ENCODE measurements at regions not wholly inside any gene's neighbourhood (a gene's known extent, or its start where the extent isn't known, plus 50 kb on each side); places are given as distances from the start of the nearest gene placed in this dataset.

DNA sequence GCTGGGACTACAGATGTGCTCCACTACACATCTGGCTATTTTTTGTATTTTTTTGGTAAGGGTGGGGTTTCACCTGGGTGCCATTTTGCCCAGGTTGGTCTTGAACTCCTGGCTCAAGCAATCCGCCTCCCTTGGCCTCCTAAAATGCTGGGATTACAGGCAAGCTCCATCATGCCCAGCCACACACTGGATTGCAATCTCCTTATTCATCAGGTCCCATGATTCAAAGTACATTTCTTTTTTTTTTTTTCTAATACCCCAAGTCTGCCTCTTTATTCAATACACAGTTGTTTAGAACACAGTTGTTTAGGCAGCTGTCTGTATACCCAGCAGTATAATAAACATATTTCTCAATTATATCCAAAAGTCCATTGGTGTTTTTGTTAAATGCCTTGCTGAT lies 130.3 kb upstream of the ARSJ start:
- Histone ChIP-seq H3K36me3 (ENCODE audit: insufficient read depth, insufficient read length, low read length) (no peaks in the 10 kb centered on the region), H3K4me3 (ENCODE audit: insufficient read length, low read depth) (no peak overlapping the region), H3K9me3 (ENCODE audit: insufficient read depth, low read length) (no peaks in the 10 kb centered on the region), H3K9ac (ENCODE audit: insufficient read length, low read depth) (no peak overlapping the region), H3K4me1 (ENCODE audit: insufficient read depth, insufficient read length) (no peaks in the 10 kb centered on the region), H3K27me3 (ENCODE audit: insufficient read depth, insufficient read length) (no peaks in the 10 kb centered on the region)
- DNase-seq (ENCODE audit: low read depth, low spot score): no peak
- no peak for TF ChIP-seq SUZ12 (IDR thresholded peaks at IDR 0.05; ENCODE audit: extremely low read depth, insufficient read depth, insufficient read length)
- TF ChIP-seq ZNF274 (IDR thresholded peaks at IDR 0.05; ENCODE audit: low read depth, low read length): no peak
- TF ChIP-seq YY1 (IDR thresholded peaks at IDR 0.05; ENCODE audit: insufficient read depth, insufficient read length): no peak

- H3K27me3 ChIP-seq (ENCODE audit: insufficient read depth, insufficient read length): no peaks in the 10 kb centered on the region
- H3K9me3 ChIP-seq (ENCODE audit: insufficient read depth, low read length): no peaks in the 10 kb centered on the region
- no peaks in the 10 kb centered on the region for H3K4me1 ChIP-seq (ENCODE audit: insufficient read depth, insufficient read length)
- H3K9ac ChIP-seq (ENCODE audit: insufficient read length, low read depth): no peak overlapping the region
- no peak overlapping the region for H3K4me3 ChIP-seq (ENCODE audit: insufficient read length, low read depth)
- TF ChIP-seq ZNF274 (IDR thresholded peaks at IDR 0.05; ENCODE audit: low read depth, low read length) (no peak), SUZ12 (IDR thresholded peaks at IDR 0.05; ENCODE audit: extremely low read depth, insufficient read depth, insufficient read length) (no peak), YY1 (IDR thresholded peaks at IDR 0.05; ENCODE audit: insufficient read depth, insufficient read length) (no peak)
- DNase-seq (ENCODE audit: low read depth, low spot score): no peak
- no peaks in the 10 kb centered on the region for H3K36me3 ChIP-seq (ENCODE audit: insufficient read depth, insufficient read length, low read length)
Measured at GRCh38 chr4:114115526-114115925, 136.1 kb upstream of the ARSJ start.

DNA sequence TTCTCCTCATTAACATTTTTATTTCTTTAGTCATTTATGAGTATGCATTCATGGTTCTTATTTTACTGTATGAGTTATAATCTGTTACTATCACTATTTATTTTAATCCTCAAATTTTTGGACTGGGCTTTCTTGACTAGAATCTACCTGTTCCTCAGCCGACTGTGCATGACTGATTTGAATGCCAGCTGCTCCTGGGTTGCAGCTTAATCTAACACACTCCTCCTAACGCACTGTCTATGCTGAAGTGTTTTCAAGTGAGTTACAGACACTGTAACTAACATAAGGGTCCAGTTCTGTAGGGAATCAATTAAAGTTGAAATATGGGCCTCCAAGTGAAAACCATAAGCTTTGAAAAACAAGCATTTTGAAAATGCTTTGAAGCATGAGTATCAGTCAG lies 137.4 kb upstream of the ARSJ start:
- H3K9ac ChIP-seq (ENCODE audit: insufficient read length, low read depth): no peak overlapping the region
- no peaks in the 10 kb centered on the region for H3K27me3 ChIP-seq (ENCODE audit: insufficient read depth, insufficient read length)
- H3K4me3 ChIP-seq (ENCODE audit: insufficient read length, low read depth): no peak overlapping the region
- DNase-seq (ENCODE audit: low read depth, low spot score): no peak
- no peaks in the 10 kb centered on the region for H3K4me1 ChIP-seq (ENCODE audit: insufficient read depth, insufficient read length)
- TF ChIP-seq YY1 (IDR thresholded peaks at IDR 0.05; ENCODE audit: insufficient read depth, insufficient read length) (no peak), SUZ12 (IDR thresholded peaks at IDR 0.05; ENCODE audit: extremely low read depth, insufficient read depth, insufficient read length) (no peak), ZNF274 (IDR thresholded peaks at IDR 0.05; ENCODE audit: low read depth, low read length) (no peak)
- no peaks in the 10 kb centered on the region for H3K9me3 ChIP-seq (ENCODE audit: insufficient read depth, low read length)
- H3K36me3 ChIP-seq (ENCODE audit: insufficient read depth, insufficient read length, low read length): no peaks in the 10 kb centered on the region

- no peak for TF ChIP-seq YY1 (IDR thresholded peaks at IDR 0.05; ENCODE audit: insufficient read depth, insufficient read length)
- no peak for TF ChIP-seq SUZ12 (IDR thresholded peaks at IDR 0.05; ENCODE audit: extremely low read depth, insufficient read depth, insufficient read length)
- no peak for TF ChIP-seq ZNF274 (IDR thresholded peaks at IDR 0.05; ENCODE audit: low read depth, low read length)
- Histone ChIP-seq H3K9ac (ENCODE audit: insufficient read length, low read depth) (no peak overlapping the region), H3K4me1 (ENCODE audit: insufficient read depth, insufficient read length) (no peaks in the 10 kb centered on the region), H3K36me3 (ENCODE audit: insufficient read depth, insufficient read length, low read length) (no peaks in the 10 kb centered on the region), H3K27me3 (ENCODE audit: insufficient read depth, insufficient read length) (no peaks in the 10 kb centered on the region), H3K4me3 (ENCODE audit: insufficient read length, low read depth) (no peak overlapping the region), H3K9me3 (ENCODE audit: insufficient read depth, low read length) (no peaks in the 10 kb centered on the region)
- DNase-seq (ENCODE audit: low read depth, low spot score): no peak
Measured at GRCh38 chr4:114121221-114121620, 141.8 kb upstream of the ARSJ start.

DNA sequence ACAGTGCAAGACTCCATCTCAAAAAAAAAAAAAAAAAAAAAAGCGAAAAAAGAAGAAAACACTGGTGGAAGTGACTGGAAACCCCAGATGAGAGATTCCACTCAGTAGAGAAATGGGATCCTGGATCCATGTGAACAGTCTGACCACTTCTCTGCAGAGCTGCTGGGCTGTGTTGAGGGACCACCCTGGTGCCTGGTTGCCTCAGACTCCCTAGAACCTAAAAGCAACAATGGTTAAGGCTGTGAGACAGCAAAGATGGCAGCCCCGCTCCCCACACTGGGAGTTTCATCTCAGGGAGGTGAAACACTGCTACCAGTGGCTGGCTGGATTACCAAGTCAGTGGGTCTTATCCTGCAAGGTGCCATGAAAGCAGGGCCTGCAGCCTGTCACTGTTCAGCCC lies 152.8 kb upstream of the ARSJ start:
- H3K36me3 ChIP-seq (ENCODE audit: insufficient read depth, insufficient read length, low read length): no peaks in the 10 kb centered on the region
- no peaks in the 10 kb centered on the region for H3K4me1 ChIP-seq (ENCODE audit: insufficient read depth, insufficient read length)
- DNase-seq (ENCODE audit: low read depth, low spot score): no peak
- no peak overlapping the region for H3K4me3 ChIP-seq (ENCODE audit: insufficient read length, low read depth)
- TF ChIP-seq ZNF274 (IDR thresholded peaks at IDR 0.05; ENCODE audit: low read depth, low read length) (no peak), SUZ12 (IDR thresholded peaks at IDR 0.05; ENCODE audit: extremely low read depth, insufficient read depth, insufficient read length) (no peak), YY1 (IDR thresholded peaks at IDR 0.05; ENCODE audit: insufficient read depth, insufficient read length) (no peak)
- no peaks in the 10 kb centered on the region for H3K27me3 ChIP-seq (ENCODE audit: insufficient read depth, insufficient read length)
- H3K9ac ChIP-seq (ENCODE audit: insufficient read length, low read depth): no peak overlapping the region
- no peaks in the 10 kb centered on the region for H3K9me3 ChIP-seq (ENCODE audit: insufficient read depth, low read length)

GRCh38 chr4:114132830-114133229 lies 153.4 kb upstream of the ARSJ start:
- H3K4me3 ChIP-seq (ENCODE audit: insufficient read length, low read depth): no peak overlapping the region
- no peak overlapping the region for H3K9ac ChIP-seq (ENCODE audit: insufficient read length, low read depth)
- H3K4me1 ChIP-seq (ENCODE audit: insufficient read depth, insufficient read length): no peaks in the 10 kb centered on the region
- H3K27me3 ChIP-seq (ENCODE audit: insufficient read depth, insufficient read length): no peaks in the 10 kb centered on the region
- no peak for TF ChIP-seq YY1 (IDR thresholded peaks at IDR 0.05; ENCODE audit: insufficient read depth, insufficient read length)
- TF ChIP-seq ZNF274 (IDR thresholded peaks at IDR 0.05; ENCODE audit: low read depth, low read length): no peak
- no peak for TF ChIP-seq SUZ12 (IDR thresholded peaks at IDR 0.05; ENCODE audit: extremely low read depth, insufficient read depth, insufficient read length)
- DNase-seq (ENCODE audit: low read depth, low spot score): no peak
- H3K36me3 ChIP-seq (ENCODE audit: insufficient read depth, insufficient read length, low read length): no peaks in the 10 kb centered on the region
- H3K9me3 ChIP-seq (ENCODE audit: insufficient read depth, low read length): no peaks in the 10 kb centered on the region

GRCh38 chr4:114136069-114136468 lies 156.6 kb upstream of the ARSJ start:
- Histone ChIP-seq H3K4me3 (ENCODE audit: insufficient read length, low read depth) (no peak overlapping the region), H3K9ac (ENCODE audit: insufficient read length, low read depth) (no peak overlapping the region), H3K27me3 (ENCODE audit: insufficient read depth, insufficient read length) (no peaks in the 10 kb centered on the region), H3K36me3 (ENCODE audit: insufficient read depth, insufficient read length, low read length) (no peaks in the 10 kb centered on the region), H3K4me1 (ENCODE audit: insufficient read depth, insufficient read length) (no peaks in the 10 kb centered on the region), H3K9me3 (ENCODE audit: insufficient read depth, low read length) (no peaks in the 10 kb centered on the region)
- TF ChIP-seq YY1 (IDR thresholded peaks at IDR 0.05; ENCODE audit: insufficient read depth, insufficient read length): no peak
- TF ChIP-seq SUZ12 (IDR thresholded peaks at IDR 0.05; ENCODE audit: extremely low read depth, insufficient read depth, insufficient read length): no peak
- TF ChIP-seq ZNF274 (IDR thresholded peaks at IDR 0.05; ENCODE audit: low read depth, low read length): no peak
- DNase-seq (ENCODE audit: low read depth, low spot score): no peak

- no peaks in the 10 kb centered on the region for H3K27me3 ChIP-seq (ENCODE audit: insufficient read depth, insufficient read length)
- H3K36me3 ChIP-seq (ENCODE audit: insufficient read depth, insufficient read length, low read length): no peaks in the 10 kb centered on the region
- no peaks in the 10 kb centered on the region for H3K4me1 ChIP-seq (ENCODE audit: insufficient read depth, insufficient read length)
- no peak overlapping the region for H3K9ac ChIP-seq (ENCODE audit: insufficient read length, low read depth)
- TF ChIP-seq SUZ12 (IDR thresholded peaks at IDR 0.05; ENCODE audit: extremely low read depth, insufficient read depth, insufficient read length) (no peak), ZNF274 (IDR thresholded peaks at IDR 0.05; ENCODE audit: low read depth, low read length) (no peak), YY1 (IDR thresholded peaks at IDR 0.05; ENCODE audit: insufficient read depth, insufficient read length) (no peak)
- DNase-seq (ENCODE audit: low read depth, low spot score): no peak
- no peak overlapping the region for H3K4me3 ChIP-seq (ENCODE audit: insufficient read length, low read depth)
- H3K9me3 ChIP-seq (ENCODE audit: insufficient read depth, low read length): no peaks in the 10 kb centered on the region
Measured at GRCh38 chr4:114137984-114138383, 158.5 kb upstream of the ARSJ start.
